Neural progenitor cell (in vitro differentiated cells): ENCODE measurements at regions not wholly inside any gene's neighbourhood (a gene's known extent, or its start where the extent isn't known, plus 50 kb on each side); places are given as distances from the start of the nearest gene placed in this dataset.

Experiments used
- DNase-seq: peaks from one replicate; pipeline ENCODE4 v3.0.0-alpha.2; 2016; ENCODE audit warnings: low spot score
- H2AFZ ChIP-seq: fragments of 200-600 bp; sonication (generic); replicated peaks from 2 replicates; pipeline ENCODE4 v1.6.1; 2016; ENCODE audit warnings: antibody characterized with exemption
- H3F3A ChIP-seq: fragments of 200-600 bp; sonication (generic); 2 replicates; pipeline ENCODE4 v1.6.1; 2016; ENCODE audit warnings: antibody characterized with exemption, low read depth
- H3K27ac ChIP-seq: fragments of 200-600 bp; sonication (generic); 2 replicates; pipeline ENCODE4 v1.5.1; 2016; ENCODE audit warnings: mild to moderate bottlenecking
- H3K27me3 ChIP-seq: fragments of 200-600 bp; sonication (generic); 2 replicates; pipeline ENCODE4 v1.6.1; 2016; ENCODE audit warnings: mild to moderate bottlenecking, moderate library complexity
- H3K36me3 ChIP-seq: fragments of 200-600 bp; sonication (generic); 2 replicates; pipeline ENCODE4 v1.5.1; 2016
- H3K4me1 ChIP-seq: fragments of 200-600 bp; sonication (generic); 2 replicates; pipeline ENCODE4 v1.6.1; 2016; ENCODE audit warnings: mixed run types
- H3K4me2 ChIP-seq: fragments of 200-600 bp; sonication (generic); 2 replicates; pipeline ENCODE4 v1.6.1; 2016
- H3K4me3 ChIP-seq: fragments of 200-600 bp; sonication (generic); 2 replicates; pipeline ENCODE4 v1.5.1; 2016
- H3K79me2 ChIP-seq: fragments of 200-600 bp; sonication (generic); 2 replicates; pipeline ENCODE4 v1.6.1; 2016; ENCODE audit warnings: low read depth
- H3K9ac ChIP-seq: fragments of 200-600 bp; sonication (generic); 2 replicates; pipeline ENCODE4 v1.6.1; 2016
- H3K9me3 ChIP-seq: fragments of 200-600 bp; sonication (generic); 2 replicates; pipeline ENCODE4 v1.5.1; 2016; ENCODE audit warnings: low read depth
- H4K20me1 ChIP-seq: fragments of 200-600 bp; sonication (generic); 2 replicates; pipeline ENCODE4 v1.6.1; 2016; ENCODE audit warnings: low read depth
- H3K27ac Mint-ChIP-seq: 3 replicates; pipeline ENCODE4 v1.8.0; 2021; ENCODE audit warnings: mixed read lengths
- H3K27me3 Mint-ChIP-seq: 2 replicates; pipeline ENCODE4 v1.8.0; 2022; ENCODE audit warnings: low read depth, mild to moderate bottlenecking, inconsistent platforms, moderate library complexity, mixed read lengths; ENCODE audit not compliant: insufficient read depth
- H3K36me3 Mint-ChIP-seq: 3 replicates; pipeline ENCODE4 v1.8.0; 2021; ENCODE audit warnings: mixed read lengths
- H3K4me1 Mint-ChIP-seq: 3 replicates; pipeline ENCODE4 v1.8.0; 2021; ENCODE audit warnings: mixed read lengths
- H3K4me3 Mint-ChIP-seq: 3 replicates; pipeline ENCODE4 v1.8.0; 2021; ENCODE audit warnings: mild to moderate bottlenecking, moderate library complexity, mixed read lengths
- H3K9me3 Mint-ChIP-seq: 3 replicates; pipeline ENCODE4 v1.8.0; 2020; ENCODE audit warnings: mixed read lengths
- CTCF ChIP-seq: fragments of 200-600 bp; sonication (generic); IDR thresholded peaks from 2 replicates; pipeline ENCODE4 v1.5.1; 2017; ENCODE audit warnings: antibody characterized with exemption, mild to moderate bottlenecking
- EZH2 ChIP-seq: fragments of 200-600 bp; sonication (generic); IDR thresholded peaks from 2 replicates; pipeline ENCODE4 v1.6.1; 2017; ENCODE audit warnings: antibody characterized with exemption, mild to moderate bottlenecking, moderate library complexity
- EZH2phosphoT487 ChIP-seq: fragments of 200-600 bp; sonication (generic); IDR thresholded peaks from 2 replicates; pipeline ENCODE4 v1.6.1; 2017; ENCODE audit warnings: antibody characterized with exemption

GRCh38 chr3:117282566-117282965 lies 573.0 kb downstream of the TUSC7 start:
- H4K20me1 ChIP-seq = no peaks in the 10 kb centered on the region
- H3K4me3 Mint-ChIP-seq = no peak overlapping the region
- H3K4me2 ChIP-seq = no peak overlapping the region
- no peaks in the 10 kb centered on the region for H3K36me3 ChIP-seq
- H3K27ac ChIP-seq = no peak overlapping the region
- no peaks in the 10 kb centered on the region for H3F3A ChIP-seq
- no peaks in the 10 kb centered on the region for H3K27me3 ChIP-seq
- H3K4me3 ChIP-seq = no peak overlapping the region
- H2AFZ ChIP-seq = no peak overlapping the region
- peaks cover 3% of the 10 kb centered on the region for H3K27me3 Mint-ChIP-seq
- no peak overlapping the region for H3K9ac ChIP-seq
- no peak overlapping the region for H3K27ac Mint-ChIP-seq
- no peaks in the 10 kb centered on the region for H3K79me2 ChIP-seq
- no peaks in the 10 kb centered on the region for H3K9me3 ChIP-seq
- TF ChIP-seq EZH2phosphoT487 (no peak), EZH2 (no peak), CTCF (no peak)
- no peaks in the 10 kb centered on the region for H3K9me3 Mint-ChIP-seq
- H3K4me1 ChIP-seq = peaks cover 9% of the 10 kb centered on the region
- H3K4me1 Mint-ChIP-seq = no peaks in the 10 kb centered on the region
- DNase-seq = no peak
- H3K36me3 Mint-ChIP-seq = no peaks in the 10 kb centered on the region

- Histone ChIP-seq H3K9ac (no peak overlapping the region), H3K36me3 (no peaks in the 10 kb centered on the region), H3K27me3 (no peaks in the 10 kb centered on the region), H3K9me3 (no peaks in the 10 kb centered on the region), H3K4me2 (no peak overlapping the region), H3F3A (no peaks in the 10 kb centered on the region), H3K4me3 (no peak overlapping the region), H4K20me1 (no peaks in the 10 kb centered on the region), H3K27ac (no peak overlapping the region), H3K4me1 (no peaks in the 10 kb centered on the region), H3K79me2 (no peaks in the 10 kb centered on the region), H2AFZ (no peak overlapping the region)
- TF ChIP-seq EZH2phosphoT487 (no peak), CTCF (no peak), EZH2 (no peak)
- H3K9me3 Mint-ChIP-seq = no peaks in the 10 kb centered on the region
- no peak for DNase-seq
- no peaks in the 10 kb centered on the region for H3K4me1 Mint-ChIP-seq
- no peak overlapping the region for H3K4me3 Mint-ChIP-seq
- no peaks in the 10 kb centered on the region for H3K36me3 Mint-ChIP-seq
- H3K27ac Mint-ChIP-seq = no peak overlapping the region
- H3K27me3 Mint-ChIP-seq = peaks cover 3% of the 10 kb centered on the region
Measured at GRCh38 chr3:117285737-117286136, 576.2 kb downstream of the TUSC7 start.

- Histone ChIP-seq H3K27me3 (no peaks in the 10 kb centered on the region), H3F3A (no peaks in the 10 kb centered on the region), H4K20me1 (no peaks in the 10 kb centered on the region), H3K9me3 (no peaks in the 10 kb centered on the region), H3K79me2 (no peaks in the 10 kb centered on the region), H3K27ac (no peak overlapping the region), H3K4me3 (no peak overlapping the region), H3K4me2 (no peak overlapping the region), H2AFZ (no peak overlapping the region), H3K4me1 (no peaks in the 10 kb centered on the region), H3K9ac (no peak overlapping the region), H3K36me3 (no peaks in the 10 kb centered on the region)
- no peak for TF ChIP-seq CTCF
- no peak for TF ChIP-seq EZH2
- TF ChIP-seq EZH2phosphoT487 = no peak
- Mint-ChIP-seq H3K4me3 (no peak overlapping the region), H3K9me3 (no peaks in the 10 kb centered on the region), H3K36me3 (no peaks in the 10 kb centered on the region), H3K27me3 (peaks cover 3% of the 10 kb centered on the region), H3K27ac (no peak overlapping the region), H3K4me1 (no peaks in the 10 kb centered on the region)
- DNase-seq = no peak
Measured at GRCh38 chr3:117286488-117286887, 576.9 kb downstream of the TUSC7 start.

- Histone ChIP-seq H3K27me3 (no peaks in the 10 kb centered on the region), H3K9me3 (no peaks in the 10 kb centered on the region), H3F3A (no peaks in the 10 kb centered on the region), H2AFZ (no peak overlapping the region), H3K36me3 (no peaks in the 10 kb centered on the region), H3K4me1 (peaks cover 6% of the 10 kb centered on the region), H4K20me1 (no peaks in the 10 kb centered on the region), H3K4me3 (no peak overlapping the region), H3K4me2 (no peak overlapping the region), H3K79me2 (no peaks in the 10 kb centered on the region), H3K9ac (no peak overlapping the region), H3K27ac (no peak overlapping the region)
- H3K4me3 Mint-ChIP-seq = no peak overlapping the region
- H3K27me3 Mint-ChIP-seq = peaks cover 3% of the 10 kb centered on the region
- H3K4me1 Mint-ChIP-seq = peaks cover 3% of the 10 kb centered on the region
- DNase-seq = no peak
- no peak overlapping the region for H3K27ac Mint-ChIP-seq
- H3K36me3 Mint-ChIP-seq = no peaks in the 10 kb centered on the region
- TF ChIP-seq CTCF = no peak
- TF ChIP-seq EZH2phosphoT487 = no peak
- no peak for TF ChIP-seq EZH2
- H3K9me3 Mint-ChIP-seq = no peaks in the 10 kb centered on the region
Measured at GRCh38 chr3:117287602-117288001, 578.0 kb downstream of the TUSC7 start.
